CD8-positive, alpha-beta memory T cell (primary cell): ENCODE measurements at regions not wholly inside any gene's neighbourhood (a gene's known extent, or its start where the extent isn't known, plus 50 kb on each side); places are given as distances from the start of the nearest gene placed in this dataset.
"Not testable (repeated sequence)": the region's sequence is repeated elsewhere in the genome, so short reads cannot be mapped to it uniquely, and the experiment has no call there.

Experiments
- CTCF ChIA-PET: fragments of 350-600 bp; sonication (Branson Sonifier 250); formaldehyde crosslinking; loops from one replicate; lab custom pipeline; 2021; ENCODE audit warnings: antibody characterized with exemption; lab: Charles Lee
- POLR2A ChIA-PET: fragments of 350-600 bp; sonication (Branson Sonifier 250); formaldehyde crosslinking; loops from one replicate; lab custom pipeline; 2021; ENCODE audit warnings: antibody characterized with exemption; lab: Charles Lee
- DNase-seq, 5 donors: peaks; one replicate each; pipeline versions ENCODE4 v3.0.0 to v3.0.0-alpha.2; 2020 to 2022; ENCODE audit warnings: mixed read lengths in 1 of 5
- H3K27ac ChIP-seq: one replicate; pipeline ENCODE4 v1.7.0; 2013; ENCODE audit warnings: low read depth, mild to moderate bottlenecking, low read length, moderate library complexity
- H3K27me3 ChIP-seq: 2 replicates; pipeline ENCODE4 v1.7.0; 2013; ENCODE audit warnings: low read length, mild to moderate bottlenecking; ENCODE audit not compliant: insufficient read depth, poor library complexity, severe bottlenecking
- H3K36me3 ChIP-seq: 2 replicates; pipeline ENCODE4 v1.7.0; 2013; ENCODE audit warnings: mild to moderate bottlenecking, low read length, moderate library complexity; ENCODE audit not compliant: insufficient read depth
- H3K4me1 ChIP-seq: 2 replicates; pipeline ENCODE4 v1.7.0; 2013; ENCODE audit warnings: mild to moderate bottlenecking, low read length, moderate library complexity; ENCODE audit not compliant: insufficient read depth
- H3K4me3 ChIP-seq: 2 replicates; pipeline ENCODE4 v1.7.0; 2013; ENCODE audit warnings: mild to moderate bottlenecking, low read length
- H3K9me3 ChIP-seq: 2 replicates; pipeline ENCODE4 v1.7.0; 2013; ENCODE audit warnings: mild to moderate bottlenecking, low read length
- H3K27ac Mint-ChIP-seq, 8 donors: one replicate each; pipeline ENCODE4 v1.8.0; 2020 to 2021; ENCODE audit warnings: mixed read lengths in 8 of 8, mild to moderate bottlenecking in 6 of 8, inconsistent platforms in 3 of 8, moderate library complexity in 3 of 8
- H3K27me3 Mint-ChIP-seq, 2 donors: one replicate each; pipeline ENCODE4 v1.8.0; 2020 to 2021; ENCODE audit warnings: mixed read lengths in 2 of 2, mild to moderate bottlenecking in 1 of 2, moderate library complexity in 1 of 2
- H3K36me3 Mint-ChIP-seq, 3 donors: one replicate each; pipeline ENCODE4 v1.8.0; 2020 to 2021; ENCODE audit warnings: mixed read lengths in 3 of 3, inconsistent platforms in 1 of 3, mild to moderate bottlenecking in 1 of 3
- H3K4me1 Mint-ChIP-seq, 3 donors: one replicate each; pipeline ENCODE4 v1.8.0; 2020 to 2021; ENCODE audit warnings: mixed read lengths in 3 of 3, inconsistent platforms in 1 of 3, mild to moderate bottlenecking in 1 of 3
- H3K4me3 Mint-ChIP-seq, 7 donors: one replicate each; pipeline ENCODE4 v1.8.0; 2020 to 2021; ENCODE audit warnings: mixed read lengths in 7 of 7, mild to moderate bottlenecking in 6 of 7, moderate library complexity in 4 of 7, inconsistent platforms in 2 of 7
- H3K9me3 Mint-ChIP-seq, 5 donors: one replicate each; pipeline ENCODE4 v1.8.0; 2020 to 2022; ENCODE audit warnings: mixed read lengths in 5 of 5, mild to moderate bottlenecking in 3 of 5, moderate library complexity in 2 of 5, inconsistent platforms in 1 of 5

- no peaks in the 10 kb centered on the region for H3K36me3 Mint-ChIP-seq
- H3K4me1 ChIP-seq: no peaks in the 10 kb centered on the region
- H3K9me3 ChIP-seq: no peaks in the 10 kb centered on the region
- no peaks in the 10 kb centered on the region for H3K4me1 Mint-ChIP-seq
- H3K27me3 Mint-ChIP-seq: peaks cover 2 to 12% of the 10 kb centered on the region in 2 donors
- no peak overlapping the region for H3K27ac ChIP-seq
- H3K4me3 Mint-ChIP-seq: no peak overlapping the region
- H3K27ac Mint-ChIP-seq: no peak overlapping the region
- no peak for DNase-seq
- H3K9me3 Mint-ChIP-seq: peaks cover 0 to 3% (median under 1%) of the 10 kb centered on the region in 5 donors
- no peaks in the 10 kb centered on the region for H3K36me3 ChIP-seq
- POLR2A ChIA-PET: no interaction called here
- CTCF ChIA-PET: interaction anchor here (1.5 kb wide), 1 partner anchor 486 kb away, joined by 9 read pairs; no protein-coding TSS in a partner anchor
- H3K4me3 ChIP-seq: no peak overlapping the region
- no peaks in the 10 kb centered on the region for H3K27me3 ChIP-seq
Measured at GRCh38 chr2:75405000-75405399, 155.7 kb downstream of the EVA1A start.

- DNase-seq: peak in 2 of 5 donors; percentile 17 to 30
- Histone ChIP-seq H3K4me3 (no peak overlapping the region), H3K9me3 (no peaks in the 10 kb centered on the region), H3K4me1 (no peaks in the 10 kb centered on the region), H3K27ac (no peak overlapping the region), H3K27me3 (no peaks in the 10 kb centered on the region), H3K36me3 (no peaks in the 10 kb centered on the region)
- H3K27ac Mint-ChIP-seq: no peak overlapping the region
- H3K4me3 Mint-ChIP-seq: no peak overlapping the region
- ChIA-PET POLR2A (no interaction called here), CTCF (no interaction called here)
- H3K36me3 Mint-ChIP-seq: no peaks in the 10 kb centered on the region
- H3K4me1 Mint-ChIP-seq: no peaks in the 10 kb centered on the region
- peaks cover 2 to 12% of the 10 kb centered on the region in 2 donors for H3K27me3 Mint-ChIP-seq
- H3K9me3 Mint-ChIP-seq: no peaks in the 10 kb centered on the region
Measured at GRCh38 chr2:75403991-75404428, 156.7 kb downstream of the EVA1A start.

GRCh38 chr2:75396314-75396713, 164.4 kb downstream of the EVA1A start:
- no peaks in the 10 kb centered on the region for H3K4me1 ChIP-seq
- Mint-ChIP-seq H3K4me3 (no peak overlapping the region), H3K9me3 (no peaks in the 10 kb centered on the region), H3K36me3 (no peaks in the 10 kb centered on the region), H3K27me3 (peaks cover 3 to 4% of the 10 kb centered on the region in 2 donors), H3K27ac (no peak overlapping the region), H3K4me1 (no peaks in the 10 kb centered on the region)
- no peak for DNase-seq
- H3K9me3 ChIP-seq: no peaks in the 10 kb centered on the region
- ChIA-PET CTCF (no interaction called here), POLR2A (no interaction called here)
- no peaks in the 10 kb centered on the region for H3K27me3 ChIP-seq
- no peaks in the 10 kb centered on the region for H3K36me3 ChIP-seq
- H3K4me3 ChIP-seq: no peak overlapping the region
- H3K27ac ChIP-seq: no peak overlapping the region

GRCh38 chr2:75394764-75395163, 166.0 kb downstream of the EVA1A start:
- H3K27ac ChIP-seq, H3K4me3 Mint-ChIP-seq, DNase-seq, H3K36me3 Mint-ChIP-seq, H3K4me3 ChIP-seq, H3K9me3 Mint-ChIP-seq, H3K27ac Mint-ChIP-seq, H3K4me1 Mint-ChIP-seq, H3K9me3 ChIP-seq, H3K4me1 ChIP-seq, H3K27me3 ChIP-seq, H3K27me3 Mint-ChIP-seq, CTCF ChIA-PET, POLR2A ChIA-PET, H3K36me3 ChIP-seq: not testable (repeated sequence)

GRCh38 chr2:75390169-75390568, 170.6 kb downstream of the EVA1A start:
- Mint-ChIP-seq H3K4me1 (no peaks in the 10 kb centered on the region), H3K36me3 (no peaks in the 10 kb centered on the region), H3K27ac (no peak overlapping the region), H3K27me3 (peaks cover 10 to 22% of the 10 kb centered on the region in 2 donors), H3K9me3 (no peaks in the 10 kb centered on the region), H3K4me3 (no peak overlapping the region)
- no peaks in the 10 kb centered on the region for H3K4me1 ChIP-seq
- H3K9me3 ChIP-seq: no peaks in the 10 kb centered on the region
- no peak for DNase-seq
- H3K4me3 ChIP-seq: no peak overlapping the region
- no peaks in the 10 kb centered on the region for H3K36me3 ChIP-seq
- no peak overlapping the region for H3K27ac ChIP-seq
- no peaks in the 10 kb centered on the region for H3K27me3 ChIP-seq
- ChIA-PET POLR2A (no interaction called here), CTCF (no interaction called here)

GRCh38 chr2:75389271-75389670, 171.5 kb downstream of the EVA1A start:
- Mint-ChIP-seq H3K9me3 (no peaks in the 10 kb centered on the region), H3K27me3 (peaks cover 10 to 22% of the 10 kb centered on the region in 2 donors), H3K36me3 (no peaks in the 10 kb centered on the region), H3K27ac (no peak overlapping the region), H3K4me3 (no peak overlapping the region), H3K4me1 (no peaks in the 10 kb centered on the region)
- Histone ChIP-seq H3K27ac (no peak overlapping the region), H3K27me3 (no peaks in the 10 kb centered on the region), H3K9me3 (no peaks in the 10 kb centered on the region), H3K36me3 (no peaks in the 10 kb centered on the region), H3K4me1 (no peaks in the 10 kb centered on the region), H3K4me3 (no peak overlapping the region)
- ChIA-PET CTCF (no interaction called here), POLR2A (no interaction called here)
- DNase-seq: no peak

GRCh38 chr2:75381032-75381431, 179.7 kb downstream of the EVA1A start:
- H3K4me3 Mint-ChIP-seq: peak overlapping the region in 1 of 7 donors; percentile 59
- Histone ChIP-seq H3K9me3 (no peaks in the 10 kb centered on the region), H3K4me1 (no peaks in the 10 kb centered on the region), H3K36me3 (no peaks in the 10 kb centered on the region), H3K4me3 (no peak overlapping the region), H3K27ac (no peak overlapping the region), H3K27me3 (no peaks in the 10 kb centered on the region)
- no peak overlapping the region for H3K27ac Mint-ChIP-seq
- no peaks in the 10 kb centered on the region for H3K36me3 Mint-ChIP-seq
- ChIA-PET POLR2A (no interaction called here), CTCF (no interaction called here)
- no peaks in the 10 kb centered on the region for H3K9me3 Mint-ChIP-seq
- H3K27me3 Mint-ChIP-seq: peaks cover 0 to 3% of the 10 kb centered on the region in 2 donors
- no peak for DNase-seq
- no peaks in the 10 kb centered on the region for H3K4me1 Mint-ChIP-seq

GRCh38 chr2:75379476-75380210, 180.3 kb upstream of the TACR1 start:
- CTCF ChIA-PET: no interaction called here
- no peak overlapping the region for H3K27ac Mint-ChIP-seq
- no peak for DNase-seq
- H3K27me3 Mint-ChIP-seq: peaks cover 0 to 3% of the 10 kb centered on the region in 2 donors
- no peaks in the 10 kb centered on the region for H3K36me3 ChIP-seq
- H3K4me3 Mint-ChIP-seq: no peak overlapping the region
- H3K27me3 ChIP-seq: no peaks in the 10 kb centered on the region
- no peaks in the 10 kb centered on the region for H3K36me3 Mint-ChIP-seq
- H3K27ac ChIP-seq: no peak overlapping the region
- no peaks in the 10 kb centered on the region for H3K9me3 ChIP-seq
- no peaks in the 10 kb centered on the region for H3K4me1 Mint-ChIP-seq
- H3K4me3 ChIP-seq: no peak overlapping the region
- POLR2A ChIA-PET: no interaction called here
- H3K9me3 Mint-ChIP-seq: no peaks in the 10 kb centered on the region
- no peaks in the 10 kb centered on the region for H3K4me1 ChIP-seq
